GM12878 (cell line): ENCODE measurements at regions not wholly inside any gene's neighbourhood (a gene's known extent, or its start where the extent isn't known, plus 50 kb on each side); places are given as distances from the start of the nearest gene placed in this dataset.

Source experiments
- ATAC-seq: fragments of 200-7000 bp; cut with Tn5 transposase; 3 replicates; pipeline ENCODE4 v1.9.1; 2020; ENCODE audit warnings: mild to moderate bottlenecking, moderate library complexity
- BruUV-seq: library from RNA; stranded (reverse); fragments of 400-500 nt; replicated peaks from 2 replicates; lab custom pipeline; 2021; lab: Mats Ljungman, UMichigan
- CTCF ChIA-PET: fragments of 300-600 bp; sonication (Branson Sonifier 250); formaldehyde crosslinking; extraction: SDS; loops from one replicate; lab custom pipeline; 2021; ENCODE audit warnings: inconsistent platforms; lab: Yijun Ruan, JAX
- POLR2A ChIA-PET: fragments of 350-600 bp; formaldehyde crosslinking; extraction: SDS; loops from one replicate; lab custom pipeline; 2021; ENCODE audit warnings: inconsistent platforms; lab: Charles Lee
- RAD21 ChIA-PET: fragments of 300-600 bp; sonication (Branson Sonifier 250); formaldehyde crosslinking; loops from one replicate; lab custom pipeline; 2023; ENCODE audit warnings: antibody characterized with exemption; ENCODE audit not compliant: unreplicated experiment; lab: Charles Lee
- SMC1A ChIA-PET: fragments of 300-600 bp; sonication (Branson Sonifier 250); formaldehyde crosslinking; loops from one replicate; lab custom pipeline; 2023; ENCODE audit not compliant: unreplicated experiment, uncharacterized antibody; lab: Charles Lee
- DNase-seq: peaks from one replicate; pipeline ENCODE4 v3.0.0-alpha.2; 2011; ENCODE audit warnings: low read depth, low spot score
- FAIRE-seq: peaks from 3 replicates; lab custom pipeline; 2011; peaks lifted over from hg19 to GRCh38; lab: Jason Lieb, UNC
- H2AFZ ChIP-seq: 2 replicates; pipeline ENCODE4 v1.6.0; 2011; ENCODE audit warnings: low read depth, low read length, control low read depth; ENCODE audit not compliant: control insufficient read depth
- H3K27ac ChIP-seq: 2 replicates; pipeline ENCODE4 v1.5.1; 2011; ENCODE audit warnings: control low read depth; ENCODE audit not compliant: control insufficient read depth, insufficient read depth
- H3K27me3 ChIP-seq, 2 experiments: replicated peaks in 1 of 2; 2 replicates each; pipeline versions ENCODE4 v1.6.0 to v1.6.1; 2011; ENCODE audit warnings: low read length in 1 of 2; ENCODE audit not compliant: control insufficient read depth in 2 of 2, insufficient read depth in 2 of 2
- H3K36me3 ChIP-seq, 2 experiments: 2 replicates each; pipeline ENCODE4 v1.5.1; 2011; ENCODE audit warnings: low read length in 1 of 2; ENCODE audit not compliant: control insufficient read depth in 2 of 2, insufficient read depth in 2 of 2
- H3K4me1 ChIP-seq: 2 replicates; pipeline ENCODE4 v1.6.1; 2011; ENCODE audit warnings: mild to moderate bottlenecking, low read length, moderate library complexity, mixed read lengths; ENCODE audit not compliant: control insufficient read depth, insufficient read depth
- H3K4me2 ChIP-seq: 2 replicates; pipeline ENCODE4 v1.6.0; 2011; ENCODE audit warnings: control low read depth; ENCODE audit not compliant: control insufficient read depth, insufficient read depth
- H3K4me3 ChIP-seq: fragments of 200-600 bp; sonication (generic); 2 replicates; pipeline ENCODE4 v1.5.1; 2016
- H3K79me2 ChIP-seq: 2 replicates; pipeline ENCODE4 v1.6.0; 2011; ENCODE audit warnings: low read length; ENCODE audit not compliant: control insufficient read depth, insufficient read depth
- H3K9ac ChIP-seq: 2 replicates; pipeline ENCODE4 v1.8.0; 2011; ENCODE audit warnings: low read length, control low read depth, mixed read lengths; ENCODE audit not compliant: control insufficient read depth, insufficient read depth
- H3K9me3 ChIP-seq: replicated peaks from 3 replicates; pipeline ENCODE4 v1.5.1; 2011; ENCODE audit warnings: mild to moderate bottlenecking, low read length; ENCODE audit not compliant: control insufficient read depth, insufficient read depth
- H4K20me1 ChIP-seq: 2 replicates; pipeline ENCODE4 v1.6.0; 2011; ENCODE audit not compliant: control insufficient read depth, insufficient read depth
- BMI1 ChIP-seq: fragments of 450-650 bp; IDR thresholded peaks from 2 replicates; pipeline ENCODE4 v1.6.1; 2016; ENCODE audit warnings: mild to moderate bottlenecking, moderate library complexity, borderline replicate concordance
- CBFB ChIP-seq: IDR thresholded peaks from 2 replicates; pipeline ENCODE4 v1.6.1; 2016; ENCODE audit warnings: antibody characterized with exemption, low read depth
- EGR1 ChIP-seq, 2 experiments: IDR thresholded peaks; 1 replicate in 1 of 2; 2 replicates in 1 of 2; pipeline ENCODE4 v1.6.1; 2011 to 2012; ENCODE audit warnings: low read depth in 2 of 2, low read length in 2 of 2, borderline replicate concordance in 1 of 2, mild to moderate bottlenecking in 1 of 2, moderate library complexity in 1 of 2
- MEF2B ChIP-seq: fragments of 450-650 bp; IDR thresholded peaks from 2 replicates; pipeline ENCODE4 v1.6.1; 2018; ENCODE audit warnings: mild to moderate bottlenecking, moderate library complexity; ENCODE audit not compliant: partially characterized antibody, poor library complexity, severe bottlenecking
- MTA3 ChIP-seq: IDR thresholded peaks from 2 replicates; pipeline ENCODE4 v1.6.1; 2012; ENCODE audit warnings: low read length, inconsistent platforms, borderline replicate concordance
- RBBP5 ChIP-seq: fragments of 200-600 bp; sonication (generic); conservative IDR thresholded peaks from 2 replicates; pipeline ENCODE4 v1.6.1; 2016
- RUNX3 ChIP-seq: IDR thresholded peaks from 2 replicates; pipeline ENCODE4 v1.6.1; 2012; ENCODE audit warnings: low read length, inconsistent platforms
- TARDBP ChIP-seq: IDR thresholded peaks from 2 replicates; pipeline ENCODE4 v1.6.1; 2016; ENCODE audit warnings: borderline replicate concordance
- TCF3 ChIP-seq: IDR thresholded peaks from 2 replicates; pipeline ENCODE4 v1.6.1; 2012; ENCODE audit warnings: low read depth, mild to moderate bottlenecking, low read length, borderline replicate concordance; ENCODE audit not compliant: insufficient read depth
- WGBS: methylation state at CpG from one replicate; pipeline ENCODE4 v1.1.6; 2016; ENCODE audit warnings: low lambda C conversion rate; ENCODE audit not compliant: insufficient replicate concordance, insufficient coverage; ENCODE audit errors: missing lambda C conversion rate; 5-methylcytosine and 5-hydroxymethylcytosine counted together
- in situ Hi-C: fragments of 300-500 bp; cut with MboI; formaldehyde crosslinking; loops from 9 replicates; pipeline ENCODE4 v1.14.3; 2018; ENCODE audit warnings: mixed read lengths
- intact Hi-C: fragments of 100-400 bp; cut with micrococcal nuclease; formaldehyde crosslinking; loops from one replicate; pipeline ENCODE4 v1.14.2; 2022; ENCODE audit not compliant: unreplicated experiment
- TF ChIP-seq, protein P1 (sequence below): IDR thresholded peaks from 2 replicates; pipeline ENCODE4 v1.6.1; 2011; ENCODE audit warnings: borderline replicate concordance, low read depth, mild to moderate bottlenecking, moderate library complexity, mixed read lengths, low read length; ENCODE audit not compliant: insufficient read depth; ENCODE audit errors: extremely low read length
- TF ChIP-seq, protein P2 (sequence below): fragments of 450-650 bp; IDR thresholded peaks from 2 replicates; pipeline ENCODE4 v1.6.1; 2017; ENCODE audit warnings: low read depth, mild to moderate bottlenecking, moderate library complexity

DNA sequence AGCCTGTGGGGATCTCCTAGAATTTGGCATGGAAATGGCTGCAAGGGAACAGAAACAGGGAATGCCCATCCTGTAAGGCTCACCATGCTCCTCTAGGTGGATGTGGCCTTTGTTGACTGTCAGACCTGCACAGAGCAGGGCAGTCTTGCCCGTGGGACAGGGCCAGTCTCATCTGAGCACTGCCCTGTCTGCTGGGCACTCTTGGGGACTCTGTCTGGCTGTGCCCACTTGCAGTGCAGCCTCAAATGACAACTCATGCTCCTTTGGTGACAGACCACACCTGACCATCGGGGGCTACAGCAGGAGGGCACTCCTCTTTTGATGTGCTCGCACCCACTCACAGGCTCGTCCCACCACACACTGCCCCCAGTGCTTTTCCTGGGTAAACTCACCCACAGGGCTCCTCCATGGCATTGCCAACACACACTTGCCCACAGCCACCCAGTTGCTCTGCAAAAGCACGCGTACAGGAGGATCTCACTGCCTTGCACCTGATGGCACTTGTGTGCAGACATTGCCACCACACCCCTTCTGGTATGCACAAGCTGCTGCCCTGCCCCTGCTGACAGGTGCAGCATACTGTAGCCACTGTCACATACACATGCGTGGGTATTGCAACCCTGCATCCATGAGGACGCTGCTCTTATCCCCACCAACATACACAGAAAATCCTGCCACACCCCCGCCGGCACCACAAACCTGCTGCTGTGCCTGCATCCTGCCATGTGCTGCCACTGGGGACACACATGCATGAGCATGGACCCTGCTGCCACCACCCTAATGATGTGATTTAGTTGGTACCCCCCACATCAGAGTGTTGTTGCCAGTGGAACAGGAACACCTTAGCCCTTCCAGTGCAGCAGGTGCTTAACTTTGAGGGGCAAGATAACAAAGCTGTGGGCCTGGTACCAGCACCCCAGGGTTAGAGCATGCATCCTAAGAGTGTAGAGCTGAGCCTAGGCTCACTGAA, 100.1 kb upstream of the ARHGEF9 start:
- no peak overlapping the region for H3K4me2 ChIP-seq
- POLR2A ChIA-PET: no interaction called here
- no peak for FAIRE-seq
- H3K9ac ChIP-seq: no peak overlapping the region
- 37% methylated on average over 10 of the region's 10 CpGs for WGBS
- TF ChIP-seq MEF2B (no peak), EGR1 (IDR thresholded peaks at IDR 0.05; ENCODE audit: borderline replicate concordance in 1 of 2, low read depth in 2 of 2, low read length in 2 of 2) (no peak), RUNX3 (no peak)
- TF ChIP-seq, all 136 proteins: peak for 0
- Histone ChIP-seq H4K20me1 (no peaks in the 10 kb centered on the region), H2AFZ (no peak overlapping the region), H3K27me3 (no peaks in the 10 kb centered on the region), H3K36me3 (no peaks in the 10 kb centered on the region), H3K79me2 (no peaks in the 10 kb centered on the region), H3K27ac (no peak overlapping the region), H3K4me1 (no peaks in the 10 kb centered on the region), H3K9me3 (no peaks in the 10 kb centered on the region), H3K4me3 (no peak overlapping the region)
- ATAC-seq (no peak), DNase-seq (no peak)
- ChIA-PET RAD21 (no interaction called here), SMC1A (no interaction called here), CTCF (no interaction called here)
- BruUV-seq: no TSS peak
- intact Hi-C loops (no loop called here), in situ Hi-C loops (no loop called here)

DNA sequence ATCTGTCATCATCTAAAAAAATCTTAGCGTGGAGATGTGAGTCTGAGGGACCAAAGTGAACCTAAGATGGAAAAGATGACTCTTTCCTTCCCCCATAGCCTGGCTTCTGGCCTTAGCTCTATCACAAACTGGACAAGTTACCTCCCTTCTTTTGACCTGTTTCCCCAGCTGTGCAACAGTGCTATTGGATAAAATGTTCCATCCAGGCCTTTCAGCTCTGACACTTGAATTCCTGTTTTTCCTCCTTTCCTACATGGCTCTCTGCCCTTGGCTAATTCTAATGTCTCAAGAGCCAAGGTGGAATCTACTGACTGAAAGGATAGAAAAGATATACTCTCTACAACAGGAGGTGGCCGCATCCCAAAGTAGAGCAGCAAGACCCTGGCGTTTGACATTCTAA, 84.5 kb upstream of the ARHGEF9 start:
- 10% methylated on average over 3 of the region's 3 CpGs for WGBS
- intact Hi-C loops: no loop called here
- Histone ChIP-seq H3K36me3 (no peaks in the 10 kb centered on the region), H3K79me2 (no peaks in the 10 kb centered on the region), H3K9me3 (no peaks in the 10 kb centered on the region), H3K4me1 (no peaks in the 10 kb centered on the region), H2AFZ (no peak overlapping the region), H3K27me3 (no peaks in the 10 kb centered on the region), H3K4me3 (no peak overlapping the region), H4K20me1 (no peaks in the 10 kb centered on the region), H3K27ac (no peak overlapping the region), H3K4me2 (no peak overlapping the region), H3K9ac (no peak overlapping the region)
- BruUV-seq: no TSS peak
- ChIA-PET SMC1A (interaction anchor here (0.5 kb wide), 1 partner anchor 406 kb away, joined by 4 read pairs; no protein-coding TSS in a partner anchor), CTCF (no interaction called here), POLR2A (no interaction called here), RAD21 (no interaction called here)
- in situ Hi-C loops: no loop called here
- FAIRE-seq (no peak), ATAC-seq (no peak), DNase-seq (no peak)
- TF ChIP-seq, protein P1, sequence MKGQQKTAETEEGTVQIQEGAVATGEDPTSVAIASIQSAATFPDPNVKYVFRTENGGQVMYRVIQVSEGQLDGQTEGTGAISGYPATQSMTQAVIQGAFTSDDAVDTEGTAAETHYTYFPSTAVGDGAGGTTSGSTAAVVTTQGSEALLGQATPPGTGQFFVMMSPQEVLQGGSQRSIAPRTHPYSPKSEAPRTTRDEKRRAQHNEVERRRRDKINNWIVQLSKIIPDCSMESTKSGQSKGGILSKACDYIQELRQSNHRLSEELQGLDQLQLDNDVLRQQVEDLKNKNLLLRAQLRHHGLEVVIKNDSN: no peak
- TF ChIP-seq TCF3 (no peak), MTA3 (no peak), TARDBP (no peak), CBFB (no peak), BMI1 (no peak), RBBP5 (no peak)
- TF ChIP-seq, protein P2, sequence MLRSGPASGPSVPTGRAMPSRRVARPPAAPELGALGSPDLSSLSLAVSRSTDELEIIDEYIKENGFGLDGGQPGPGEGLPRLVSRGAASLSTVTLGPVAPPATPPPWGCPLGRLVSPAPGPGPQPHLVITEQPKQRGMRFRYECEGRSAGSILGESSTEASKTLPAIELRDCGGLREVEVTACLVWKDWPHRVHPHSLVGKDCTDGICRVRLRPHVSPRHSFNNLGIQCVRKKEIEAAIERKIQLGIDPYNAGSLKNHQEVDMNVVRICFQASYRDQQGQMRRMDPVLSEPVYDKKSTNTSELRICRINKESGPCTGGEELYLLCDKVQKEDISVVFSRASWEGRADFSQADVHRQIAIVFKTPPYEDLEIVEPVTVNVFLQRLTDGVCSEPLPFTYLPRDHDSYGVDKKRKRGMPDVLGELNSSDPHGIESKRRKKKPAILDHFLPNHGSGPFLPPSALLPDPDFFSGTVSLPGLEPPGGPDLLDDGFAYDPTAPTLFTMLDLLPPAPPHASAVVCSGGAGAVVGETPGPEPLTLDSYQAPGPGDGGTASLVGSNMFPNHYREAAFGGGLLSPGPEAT: no peak
